Putamen (tissue), 1 donor: ENCODE measurements at regions not wholly inside any gene's neighbourhood (a gene's known extent, or its start where the extent isn't known, plus 50 kb on each side); places are given as distances from the start of the nearest gene placed in this dataset.
A peak's percentile ranks its signal among the peaks of the same experiment; 100 is the strongest.
"Not testable (repeated sequence)": the region's sequence is repeated elsewhere in the genome, so short reads cannot be mapped to it uniquely, and the experiment has no call there.

ENCODE experiments used
- DNase-seq: peaks from one replicate; pipeline ENCODE4 v3.0.0-alpha.2; 2016; ENCODE audit warnings: low spot score

DNA sequence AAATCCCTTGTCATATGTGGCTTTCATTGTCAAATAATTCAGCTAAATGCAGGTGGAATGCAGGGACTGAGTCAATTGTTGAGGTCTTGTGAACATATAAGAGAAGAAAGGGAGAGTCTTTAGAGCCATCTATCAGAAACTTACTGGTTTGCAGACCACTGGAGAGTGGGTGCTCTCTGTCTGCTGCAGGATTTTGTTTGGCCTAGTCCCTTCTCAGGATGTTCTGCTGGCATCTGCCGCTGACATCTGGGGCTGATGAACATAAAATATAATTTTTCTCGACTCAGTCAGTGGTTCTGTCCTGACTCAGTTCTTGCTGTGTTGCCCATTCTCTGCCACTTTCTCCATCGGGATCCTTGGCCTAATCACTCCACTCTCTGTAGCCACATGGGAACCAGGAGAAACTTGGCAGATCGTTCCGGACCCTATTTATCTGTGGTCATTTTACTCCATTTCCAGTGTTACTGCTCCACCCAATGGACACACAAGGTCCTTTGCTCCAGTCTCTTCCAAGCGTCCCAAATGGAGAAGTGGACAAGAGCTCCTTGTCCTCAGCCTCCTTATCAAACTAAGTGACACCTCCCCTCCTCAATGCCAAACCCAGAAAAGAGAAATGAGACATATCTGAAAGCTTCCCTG lies 436.2 kb downstream of the FAT4 start:
- DNase-seq: peak; percentile 41

DNA sequence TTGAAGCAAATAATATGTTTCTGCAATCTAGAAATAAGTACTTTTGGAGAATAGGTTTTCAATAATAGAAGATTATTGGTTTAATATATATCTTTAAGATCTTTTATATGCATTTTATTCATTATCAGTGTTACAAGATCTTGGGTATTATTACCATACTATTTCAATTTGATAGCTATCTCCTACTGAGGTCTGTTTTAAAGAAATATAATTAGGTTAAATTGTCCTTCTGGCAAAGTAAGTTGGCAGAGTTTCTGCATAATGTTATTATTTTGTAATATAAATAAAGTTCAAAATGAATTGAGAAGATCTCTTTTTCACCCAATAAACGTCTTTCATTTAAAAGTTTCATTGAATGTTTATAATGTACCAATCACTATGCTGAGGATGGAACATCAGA lies 443.7 kb downstream of the FAT4 start:
- DNase-seq: no peak

DNA sequence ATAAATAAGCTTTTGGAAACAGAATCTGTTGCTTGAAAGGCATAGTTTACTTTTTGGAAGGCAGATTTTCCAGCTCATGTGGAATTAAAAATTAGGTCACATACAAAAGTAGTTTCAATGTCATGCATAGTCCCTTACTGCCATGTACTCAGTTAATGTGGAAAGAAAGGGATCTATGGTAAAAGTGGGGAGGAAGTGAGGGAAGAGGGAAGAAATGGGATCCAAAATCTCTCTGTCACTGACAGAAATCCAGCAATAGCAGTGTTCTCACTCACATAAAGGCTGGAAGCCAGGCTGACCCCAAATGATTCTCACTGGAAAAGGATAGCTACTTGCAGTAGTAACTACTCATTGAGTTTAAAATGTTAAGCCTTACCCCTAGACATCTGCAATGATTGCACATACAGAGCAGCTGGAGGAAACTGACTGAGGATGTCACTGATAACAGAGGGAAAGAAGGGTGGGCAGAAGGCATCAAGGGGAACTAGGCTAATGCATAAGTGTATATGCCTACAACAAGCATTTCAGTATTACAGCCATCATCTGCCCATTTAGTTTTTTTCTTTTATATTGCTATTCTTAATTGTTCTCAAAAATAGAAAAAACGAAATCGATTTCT lies 445.6 kb downstream of the FAT4 start:
- DNase-seq: no peak

DNA sequence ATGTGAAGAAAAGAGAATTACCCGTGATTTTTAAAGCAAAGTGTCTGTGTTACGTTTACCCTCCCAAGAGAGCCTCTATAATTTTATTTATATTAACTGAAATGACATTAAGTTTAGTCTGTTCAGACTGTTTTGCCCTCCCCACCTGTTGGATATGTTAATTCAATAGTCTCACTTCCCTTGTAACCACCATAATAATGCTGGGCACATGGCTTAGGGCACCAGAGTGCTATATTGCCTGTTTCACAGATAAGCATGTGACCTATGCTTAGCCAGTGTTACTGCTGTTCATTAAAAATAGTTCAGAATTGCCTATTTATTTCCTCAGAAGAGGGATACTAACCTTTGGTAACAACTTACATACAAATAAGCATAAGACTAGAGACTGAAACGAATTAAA lies 446.2 kb downstream of the FAT4 start:
- no peak for DNase-seq

DNA sequence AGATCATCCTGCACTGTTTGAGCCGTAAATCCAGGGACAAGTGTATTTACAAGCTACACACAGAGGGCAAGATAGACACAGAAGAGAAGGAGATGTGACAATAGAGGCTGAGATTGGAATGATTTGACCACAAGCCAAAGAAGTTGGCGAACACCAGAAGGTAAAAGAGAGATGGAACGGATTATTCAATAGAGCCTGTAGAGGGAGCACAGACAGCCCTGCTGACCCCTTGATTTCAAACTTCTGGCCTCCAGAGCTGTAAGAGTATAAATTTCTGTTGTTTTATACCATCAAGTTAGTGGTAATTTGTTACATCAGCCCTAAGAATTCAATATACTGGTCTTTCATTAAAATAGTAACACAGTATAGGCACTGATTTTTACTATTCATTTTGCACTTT lies 447.8 kb downstream of the FAT4 start:
- DNase-seq: no peak

DNA sequence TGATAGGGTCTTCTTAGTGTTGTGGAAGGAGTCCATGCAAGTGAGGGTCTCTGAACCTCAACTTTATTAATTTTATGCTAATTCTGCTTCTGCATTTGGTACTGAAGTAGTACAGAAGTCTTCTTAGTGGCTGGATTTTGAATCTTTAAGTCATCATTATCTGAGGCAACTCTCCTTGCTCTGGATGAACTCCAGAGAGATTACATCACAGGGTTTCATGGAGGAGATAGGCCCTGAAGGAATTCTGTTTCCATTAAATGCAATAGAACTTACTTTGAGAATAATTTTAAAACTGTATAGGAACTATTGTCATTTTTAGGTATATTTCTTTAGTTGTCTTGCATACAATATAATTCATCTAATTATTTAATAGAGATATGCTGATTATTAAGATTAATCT lies 451.2 kb downstream of the FAT4 start:
- no peak for DNase-seq

DNA sequence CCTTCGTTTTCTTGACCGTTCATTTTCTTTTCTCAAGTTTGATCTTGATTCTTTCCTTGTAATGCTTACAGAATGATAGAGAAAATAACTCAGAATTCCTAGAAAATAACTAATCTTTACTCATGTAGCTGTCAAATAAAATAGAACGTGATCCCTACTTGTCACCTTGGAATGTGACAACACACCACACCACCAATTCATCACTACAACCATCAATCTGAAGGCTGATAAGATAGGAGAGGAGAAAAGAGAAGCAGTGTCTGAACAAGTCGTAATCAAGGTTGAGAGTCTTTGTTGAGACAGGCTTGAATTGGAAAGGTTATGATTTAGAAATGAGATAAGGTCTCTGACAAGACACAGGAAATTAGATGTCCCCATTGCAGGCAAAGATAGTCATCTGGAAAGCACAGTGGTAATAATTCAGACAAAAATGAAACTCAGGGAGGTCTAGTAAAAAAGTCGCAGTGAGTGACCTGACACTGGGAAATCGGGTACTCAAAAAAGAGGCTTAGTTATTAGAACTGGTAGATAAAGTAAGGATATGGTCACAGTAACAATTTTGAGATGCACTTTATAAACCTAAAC lies 456.2 kb downstream of the FAT4 start:
- no peak for DNase-seq

DNA sequence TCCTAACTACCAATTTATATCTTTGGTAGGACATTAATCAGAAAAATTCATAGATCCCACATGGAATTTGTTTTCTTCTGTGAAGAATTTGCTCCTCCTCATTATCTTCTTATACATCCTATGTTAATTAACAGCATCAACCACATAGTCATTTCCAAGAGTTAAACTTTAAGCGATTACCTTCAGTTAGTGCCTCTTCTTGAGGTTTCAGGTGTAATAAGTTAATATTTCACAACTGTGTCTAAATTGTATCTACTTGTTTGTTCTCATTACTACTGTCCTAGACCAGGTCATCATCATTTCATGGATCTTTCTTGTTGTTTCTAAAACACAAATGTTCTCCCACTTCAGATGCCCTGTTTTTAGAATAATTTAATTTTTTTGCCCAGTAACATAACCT lies 457.9 kb downstream of the FAT4 start:
- no peak for DNase-seq

DNA sequence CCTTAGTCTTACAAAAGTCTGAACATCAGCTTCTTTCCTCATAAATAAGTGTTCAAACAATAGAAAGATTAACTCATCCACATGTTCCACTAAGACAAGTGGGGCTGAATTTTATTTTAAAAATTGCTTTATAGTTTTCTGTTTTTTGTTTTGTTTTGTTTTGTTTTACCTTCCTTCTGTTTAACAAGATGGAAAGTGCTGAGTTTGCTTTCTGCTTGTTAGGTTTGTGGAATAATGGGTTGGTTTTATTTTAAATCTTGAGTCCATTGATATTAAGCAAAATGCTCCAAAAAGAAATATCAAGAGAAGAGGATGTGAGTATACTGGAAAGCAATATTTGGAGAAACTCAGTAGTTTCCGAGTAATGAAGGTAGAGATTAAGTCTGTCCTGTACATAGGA lies 458.7 kb downstream of the FAT4 start:
- no peak for DNase-seq

DNA sequence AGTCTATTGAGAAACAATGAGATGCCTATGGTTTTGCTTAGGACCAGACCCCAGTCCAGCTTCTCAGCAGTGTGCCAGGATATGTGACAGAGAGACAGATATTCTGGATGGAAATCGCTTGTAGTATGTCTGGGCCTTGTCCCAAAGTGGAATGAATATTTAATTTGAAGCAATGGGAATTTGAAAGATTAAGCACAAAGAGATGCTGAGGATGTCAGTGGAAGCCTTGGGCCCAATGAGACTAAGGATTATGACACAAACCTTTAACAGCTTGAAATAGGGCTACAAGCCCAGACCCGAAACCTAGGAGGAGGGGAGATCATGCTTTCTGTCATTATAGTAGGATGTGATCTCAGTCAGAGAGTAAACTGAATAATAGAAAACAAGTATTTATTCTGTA lies 459.2 kb downstream of the FAT4 start:
- no peak for DNase-seq

DNA sequence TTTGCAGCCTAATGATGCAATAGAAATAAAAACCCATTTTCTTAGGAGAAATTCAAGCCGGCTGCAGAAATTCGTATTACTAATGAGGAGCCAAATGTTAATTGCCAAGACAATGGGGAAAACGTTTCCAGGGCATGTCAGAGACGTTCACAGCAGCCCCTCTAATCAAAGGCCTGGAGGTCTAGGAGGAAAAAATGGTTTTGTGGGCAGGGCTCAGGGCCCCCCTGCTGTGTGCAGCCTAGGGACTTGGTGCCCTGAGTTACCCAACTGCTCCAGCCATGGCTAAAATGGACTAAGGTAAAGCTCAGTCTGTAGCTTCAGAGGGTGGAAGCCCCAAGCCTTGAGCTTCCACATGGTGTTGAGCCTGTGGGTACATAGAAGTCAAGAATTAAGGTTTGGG lies 461.4 kb downstream of the FAT4 start:
- DNase-seq: no peak

DNA sequence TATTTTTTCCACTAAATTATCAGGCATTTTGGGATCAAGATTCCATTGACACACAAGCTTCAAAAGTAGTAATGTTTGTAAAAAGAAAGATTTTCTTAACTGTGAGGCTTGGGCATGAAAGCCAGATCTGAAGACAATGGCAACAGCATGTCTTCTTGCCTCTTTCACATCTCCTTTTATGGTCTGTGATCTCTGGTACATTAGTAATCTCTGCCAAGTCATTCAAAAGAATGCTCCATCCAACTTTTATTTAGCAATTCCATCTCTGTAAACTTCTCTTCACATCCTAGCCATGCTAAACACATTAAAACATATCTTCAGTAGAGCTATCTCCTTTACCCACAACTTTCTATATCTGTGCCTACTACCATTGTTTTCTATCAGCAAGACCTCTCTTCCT lies 465.4 kb downstream of the FAT4 start:
- DNase-seq: no peak

DNA sequence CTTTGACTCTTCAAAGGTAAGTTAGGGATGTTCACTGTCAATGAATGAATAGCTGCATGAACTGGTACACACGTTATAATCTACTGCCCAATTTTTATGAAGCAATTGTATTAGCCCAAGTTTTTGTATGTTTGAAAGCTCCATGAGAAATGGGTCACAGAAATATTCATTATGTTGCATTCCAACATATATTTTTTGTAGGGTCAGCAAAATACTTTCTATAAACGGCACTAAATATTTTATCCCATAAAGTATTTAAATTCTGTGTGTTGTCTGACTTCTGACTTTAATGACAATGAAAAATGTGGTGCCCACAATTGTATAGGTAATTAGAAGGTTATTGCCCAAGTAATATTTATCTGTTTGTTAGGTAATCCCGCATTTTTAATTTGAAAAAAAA lies 466.0 kb downstream of the FAT4 start:
- no peak for DNase-seq

DNA sequence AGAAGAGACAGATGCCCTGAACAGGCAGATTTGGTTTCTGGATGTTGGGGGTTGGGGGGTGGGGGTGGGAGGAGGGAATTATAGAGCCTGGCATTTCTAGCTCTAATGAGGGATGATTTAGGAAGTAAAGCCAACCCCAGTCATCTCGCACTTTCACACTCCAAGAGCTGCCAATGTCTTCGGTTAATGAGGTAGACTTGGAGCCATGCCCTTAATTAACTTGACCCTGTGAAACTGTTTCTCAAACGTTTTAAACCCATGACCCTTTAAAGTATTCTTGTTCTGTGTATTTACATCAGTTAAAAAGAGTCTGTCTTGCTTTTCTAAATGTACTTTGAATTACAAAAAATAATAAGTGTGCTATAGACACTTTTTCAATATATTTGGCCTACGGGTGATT lies 466.9 kb downstream of the FAT4 start:
- no peak for DNase-seq

DNA sequence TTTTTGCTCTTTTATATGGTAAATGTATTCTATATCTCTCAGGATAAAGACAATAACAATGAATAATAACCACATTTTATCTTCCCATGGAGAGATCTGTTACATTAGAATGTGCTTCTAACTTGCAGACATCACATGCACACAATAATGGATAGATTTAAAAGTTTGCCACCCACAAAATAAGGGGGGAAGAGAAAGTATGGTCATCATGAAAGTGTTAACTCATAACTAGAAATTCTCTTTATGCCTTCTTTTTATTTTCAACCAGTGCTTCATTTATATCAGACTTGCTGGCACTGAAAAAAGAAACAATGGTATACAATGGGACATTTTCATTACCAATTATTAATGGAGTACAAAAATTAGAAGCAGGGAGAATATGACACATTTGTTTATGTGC lies 470.0 kb downstream of the FAT4 start:
- no peak for DNase-seq

DNA sequence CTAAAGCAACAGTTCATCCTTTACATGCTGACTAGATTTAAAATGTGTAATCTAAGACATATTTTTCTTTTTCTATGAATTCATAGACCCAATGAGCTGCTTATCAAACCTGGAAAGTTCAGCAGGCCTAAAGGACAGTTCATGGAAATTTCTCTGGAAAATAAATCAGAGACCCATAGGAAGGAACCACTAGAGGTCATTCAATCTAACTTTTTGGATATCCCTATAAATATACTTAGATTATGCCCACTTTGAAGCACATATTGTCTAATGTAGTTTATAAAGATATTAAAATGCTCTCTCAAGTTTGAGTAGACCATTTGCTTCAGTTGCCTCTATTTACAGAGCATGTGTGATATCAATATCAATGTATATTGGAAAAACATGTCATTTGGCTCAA lies 473.0 kb downstream of the FAT4 start:
- DNase-seq: no peak

DNA sequence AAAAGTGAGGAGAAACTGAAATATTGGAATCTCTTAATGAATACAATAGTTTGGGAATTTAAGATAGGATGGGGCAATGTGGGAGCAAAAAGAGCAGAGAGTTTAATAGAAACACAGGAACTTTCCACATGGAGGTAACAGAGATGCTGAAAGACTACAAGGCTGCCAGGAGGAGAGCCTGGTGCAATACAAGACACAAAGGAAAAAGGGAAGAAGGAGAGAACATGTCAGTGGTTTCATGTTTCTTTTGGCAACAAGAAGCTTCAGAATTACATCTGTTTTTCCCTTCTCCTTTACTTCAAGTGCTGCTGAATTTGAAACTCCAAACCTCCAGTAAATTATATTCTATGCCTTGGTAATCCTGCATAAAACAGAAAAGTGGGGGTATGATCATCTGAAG lies 474.3 kb downstream of the FAT4 start:
- DNase-seq: no peak

DNA sequence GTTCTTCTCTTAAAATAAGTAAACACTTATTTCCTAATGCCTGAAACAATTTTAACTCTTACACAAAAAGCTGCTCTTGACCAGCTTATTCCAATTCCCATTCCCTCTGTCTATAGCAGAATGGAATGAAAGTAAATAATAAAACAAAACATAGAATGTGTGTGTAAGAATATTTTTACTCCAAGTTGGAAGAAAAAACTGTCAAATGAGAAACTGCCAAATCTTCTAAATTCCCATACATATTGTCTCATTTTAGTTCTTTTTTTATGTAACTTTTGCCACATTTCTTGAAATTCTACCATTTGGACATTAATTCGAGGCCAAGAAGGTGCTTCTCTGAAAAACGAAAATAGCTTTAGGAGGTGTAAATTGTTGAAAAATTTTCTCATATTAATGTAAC lies 477.1 kb downstream of the FAT4 start:
- no peak for DNase-seq

DNA sequence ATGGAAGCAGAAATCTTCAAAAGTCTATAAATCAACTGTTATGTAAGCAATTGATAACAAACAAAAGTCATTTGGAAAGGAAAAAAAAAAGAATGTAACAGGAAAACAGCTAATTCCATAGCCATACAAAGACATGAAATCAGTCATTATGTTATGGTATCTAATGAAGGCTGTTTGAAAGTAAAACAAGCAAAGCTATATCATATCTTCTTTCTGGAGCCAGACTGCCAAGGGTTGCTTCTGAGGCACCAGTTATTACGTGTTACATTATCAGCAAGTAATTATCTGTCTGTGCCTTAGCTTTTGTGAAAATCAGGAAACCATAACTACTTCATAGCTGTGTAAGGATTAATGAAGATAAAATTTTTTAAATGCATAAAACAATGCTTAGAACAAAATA lies 480.2 kb downstream of the FAT4 start:
- DNase-seq: no peak

DNA sequence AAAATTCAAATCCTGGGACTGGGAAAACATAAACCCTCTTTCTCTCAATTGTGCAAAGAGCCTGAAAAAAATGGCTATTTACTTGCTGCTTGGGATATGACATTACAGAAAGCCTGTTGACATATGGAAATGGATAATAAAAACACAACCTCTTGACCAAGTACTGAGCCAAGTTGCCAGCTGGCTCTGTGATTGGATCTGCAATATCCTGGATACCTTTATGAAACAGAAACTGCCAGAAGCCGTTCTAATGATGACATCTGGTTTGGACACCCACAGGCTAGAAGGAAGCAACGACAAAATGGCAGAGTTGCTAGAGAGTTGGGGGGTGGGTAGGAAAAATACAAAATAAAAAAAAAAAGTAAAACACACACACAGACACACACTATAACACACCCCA lies 481.4 kb downstream of the FAT4 start:
- DNase-seq: no peak

DNA sequence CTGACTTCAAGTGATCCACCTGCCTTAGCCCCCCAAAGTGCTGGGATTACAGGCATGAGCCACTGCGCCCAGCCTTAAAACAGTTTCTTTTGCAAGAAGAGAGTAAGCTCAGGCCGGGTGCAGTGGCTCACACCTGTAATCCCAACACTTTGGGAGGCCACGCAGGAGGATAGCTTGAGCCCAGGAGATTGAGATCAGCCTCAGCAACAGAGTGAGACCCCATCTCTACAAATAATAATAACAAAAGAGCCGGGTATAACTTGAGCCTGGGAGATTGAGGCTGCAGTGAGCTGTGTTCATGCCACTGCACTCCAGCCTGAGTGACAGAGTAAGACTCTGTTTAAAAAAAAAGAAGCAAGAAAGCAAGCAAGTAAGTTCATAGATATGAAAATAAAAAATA lies 482.9 kb downstream of the FAT4 start:
- DNase-seq: not testable (repeated sequence)

DNA sequence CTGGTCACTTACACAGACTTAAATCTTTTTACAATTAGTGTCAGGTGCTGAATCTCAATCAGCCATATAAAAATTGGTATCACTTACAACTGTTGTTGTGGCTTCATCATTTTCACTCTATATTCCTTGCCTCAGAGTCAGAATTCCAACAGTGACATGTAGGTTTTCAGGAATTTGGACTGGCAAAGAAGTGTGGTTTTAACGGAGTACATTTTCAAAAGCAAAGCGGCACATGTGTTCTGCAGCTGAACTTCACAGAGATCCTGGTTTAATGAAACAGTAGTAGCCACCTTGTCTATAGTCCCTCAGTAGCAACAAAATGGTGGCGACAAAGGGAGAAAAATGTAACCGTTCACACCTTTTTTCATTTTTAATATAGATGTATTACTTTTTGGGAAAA lies 486.6 kb downstream of the FAT4 start:
- DNase-seq: no peak

DNA sequence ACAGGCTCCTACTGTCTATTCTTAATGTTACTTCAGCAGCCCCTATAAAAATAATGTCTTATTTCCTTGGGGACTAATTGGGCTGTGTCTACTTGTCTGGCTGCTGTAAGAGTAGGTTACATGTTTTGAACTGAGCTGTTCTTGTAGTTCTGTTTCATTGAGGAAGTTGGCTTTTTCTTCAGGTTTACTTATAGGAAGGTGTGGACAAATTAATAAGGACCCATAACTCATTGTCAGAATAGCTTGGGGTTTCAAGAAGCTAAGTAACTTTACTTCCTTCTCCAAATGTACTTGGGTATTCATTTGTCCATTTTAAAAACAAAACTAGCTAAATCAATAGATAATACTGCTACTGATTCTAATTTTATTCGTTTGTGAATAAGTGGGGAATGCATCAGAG lies 487.2 kb downstream of the FAT4 start:
- no peak for DNase-seq

DNA sequence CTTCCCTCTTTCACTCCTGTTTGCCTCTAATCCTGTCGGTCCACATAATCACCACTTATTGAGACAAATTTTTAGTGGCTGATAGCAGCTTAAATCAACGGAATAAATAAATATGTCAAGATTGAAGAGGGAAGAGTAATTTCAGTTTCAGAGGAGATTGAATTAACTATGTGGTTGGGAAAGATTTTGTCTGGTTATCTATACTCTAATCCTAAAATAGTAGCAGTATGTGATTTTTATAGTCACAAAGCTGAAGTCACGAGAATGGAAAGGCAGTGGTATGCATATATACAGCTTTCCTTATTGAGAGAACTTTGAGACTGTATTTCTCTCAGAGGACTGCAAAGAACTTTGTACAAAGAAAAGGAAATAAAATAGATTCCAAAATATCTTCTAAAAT lies 493.3 kb downstream of the FAT4 start:
- no peak for DNase-seq
